T-cell (primary cell): ENCODE measurements at regions not wholly inside any gene's neighbourhood (a gene's known extent, or its start where the extent isn't known, plus 50 kb on each side); places are given as distances from the start of the nearest gene placed in this dataset.

Experiments
- ATAC-seq, 4 experiments: fragments of 200-7000 bp in 3 of 4; fragments of 150-1000 bp in 1 of 4; cut with Tn5 transposase; replicated peaks in 1 of 4; 1 replicate in 3 of 4; 2 replicates in 1 of 4; pipeline ENCODE4 v1.10.0; 2021; ENCODE audit warnings: moderate library complexity in 3 of 4, mild to moderate bottlenecking in 2 of 4, moderate number of reproducible peaks in 1 of 4
- CTCF ChIA-PET, 2 donors: fragments of 300-600 bp; sonication (Branson Sonifier 250); formaldehyde crosslinking; loops; one replicate each; lab custom pipeline; 2022; ENCODE audit warnings: antibody characterized with exemption in 2 of 2; lab: Charles Lee
- POLR2A ChIA-PET, 2 donors: fragments of 300-600 bp; sonication (Branson Sonifier 250); formaldehyde crosslinking; loops; one replicate each; lab custom pipeline; 2022; ENCODE audit warnings: antibody characterized with exemption in 2 of 2; lab: Charles Lee
- DNase-seq, 35 experiments: peaks; one replicate each; pipeline versions ENCODE4 v3.0.0 to v3.0.0-alpha.2; 2013 to 2023
- H3K27ac ChIP-seq: one replicate; pipeline ENCODE4 v1.5.1; 2013; ENCODE audit warnings: low read length
- H3K27me3 ChIP-seq, 2 experiments: replicated peaks in 1 of 2; 1 replicate in 1 of 2; 2 replicates in 1 of 2; pipeline versions ENCODE4 v1.6.1 to v1.7.0; 2013; ENCODE audit warnings: low read length in 1 of 2, mixed read lengths in 1 of 2; ENCODE audit not compliant: control insufficient read depth in 2 of 2, insufficient read depth in 2 of 2; ENCODE audit errors: extremely low read depth in 1 of 2
- H3K36me3 ChIP-seq, 2 donors: 1 replicate in 1 of 2; 2 replicates in 1 of 2; pipeline versions ENCODE4 v1.6.1 to v1.7.0; 2013; ENCODE audit warnings: low read length in 1 of 2; ENCODE audit not compliant: control insufficient read depth in 2 of 2, insufficient read depth in 1 of 2; ENCODE audit errors: extremely low read depth in 1 of 2
- H3K4me1 ChIP-seq, 2 experiments: 1 replicate in 1 of 2; 2 replicates in 1 of 2; pipeline versions ENCODE4 v1.6.1 to v1.7.0; 2013; ENCODE audit warnings: low read length in 2 of 2, mixed read lengths in 1 of 2; ENCODE audit not compliant: insufficient read depth in 2 of 2, control insufficient read depth in 1 of 2; ENCODE audit errors: extremely low read depth in 1 of 2
- H3K4me3 ChIP-seq, 2 donors: 1 replicate in 1 of 2; 2 replicates in 1 of 2; pipeline versions ENCODE4 v1.5.1 to v1.7.0; 2013; ENCODE audit warnings: mild to moderate bottlenecking in 2 of 2, low read length in 1 of 2, moderate library complexity in 1 of 2; ENCODE audit not compliant: control insufficient read depth in 1 of 2; ENCODE audit errors: extremely low read depth in 1 of 2
- H3K9me3 ChIP-seq: 2 replicates; pipeline ENCODE4 v1.7.0; 2013
- H3K27ac Mint-ChIP-seq, 2 donors: one replicate each; pipeline ENCODE4 v1.8.0; 2020 to 2021; ENCODE audit warnings: mild to moderate bottlenecking in 2 of 2, mixed read lengths in 2 of 2
- H3K27me3 Mint-ChIP-seq, 2 donors: one replicate each; pipeline ENCODE4 v1.8.0; 2021 to 2022; ENCODE audit warnings: mixed read lengths in 2 of 2
- H3K36me3 Mint-ChIP-seq: one replicate; pipeline ENCODE4 v1.8.0; 2021; ENCODE audit warnings: mixed read lengths
- H3K4me1 Mint-ChIP-seq, 3 donors: one replicate each; pipeline ENCODE4 v1.8.0; 2020 to 2022; ENCODE audit warnings: mixed read lengths in 3 of 3, mild to moderate bottlenecking in 1 of 3
- H3K4me3 Mint-ChIP-seq, 3 donors: one replicate each; pipeline ENCODE4 v1.8.0; 2020 to 2022; ENCODE audit warnings: mild to moderate bottlenecking in 3 of 3, mixed read lengths in 3 of 3, moderate library complexity in 3 of 3
- H3K9me3 Mint-ChIP-seq, 3 donors: one replicate each; pipeline ENCODE4 v1.8.0; 2020 to 2022; ENCODE audit warnings: mixed read lengths in 3 of 3
- WGBS: methylation state at CpG from one replicate; pipeline ENCODE4 v1.1.5; 2013; ENCODE audit warnings: missing lambda C conversion rate; ENCODE audit not compliant: insufficient coverage; 5-methylcytosine and 5-hydroxymethylcytosine counted together

DNA sequence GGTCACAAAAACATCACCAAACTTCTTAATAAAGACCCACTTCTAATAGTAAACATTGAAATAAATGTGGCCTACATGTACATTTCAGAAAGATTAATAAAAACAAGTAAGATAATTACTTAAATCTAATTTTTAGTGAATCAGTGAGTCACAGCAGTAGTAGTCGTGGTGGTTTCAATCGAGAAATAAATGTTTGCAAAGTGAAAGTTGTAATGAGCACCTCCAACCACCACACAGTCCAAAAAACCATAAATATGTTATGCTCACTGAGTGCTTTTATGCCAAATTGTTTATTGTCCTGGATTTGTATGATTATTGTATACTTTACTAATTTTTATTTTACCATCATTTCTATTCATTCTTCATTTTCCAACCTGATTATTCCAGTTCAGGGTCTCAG lies 61.8 kb upstream of the SPOPL start:
- no peaks in the 10 kb centered on the region for H3K36me3 Mint-ChIP-seq
- no peaks in the 10 kb centered on the region for H3K9me3 Mint-ChIP-seq
- Histone ChIP-seq H3K27ac (no peak overlapping the region), H3K4me1 (no peaks in the 10 kb centered on the region), H3K36me3 (no peaks in the 10 kb centered on the region), H3K9me3 (no peaks in the 10 kb centered on the region), H3K4me3 (no peak overlapping the region), H3K27me3 (no peaks in the 10 kb centered on the region)
- ChIA-PET POLR2A (no interaction called here), CTCF (no interaction called here)
- peaks cover 0 to 3% of the 10 kb centered on the region in 2 donors for H3K27me3 Mint-ChIP-seq
- no peak overlapping the region for H3K27ac Mint-ChIP-seq
- DNase-seq (no peak), ATAC-seq (no peak)
- H3K4me1 Mint-ChIP-seq, result no peaks in the 10 kb centered on the region
- no CpG with 5 or more reads among the region's 2 CpGs for WGBS
- no peak overlapping the region for H3K4me3 Mint-ChIP-seq

GRCh38 chr2:138440759-138441158 lies 60.8 kb upstream of the SPOPL start:
- ATAC-seq (no peak), DNase-seq (no peak)
- Histone ChIP-seq H3K9me3 (no peaks in the 10 kb centered on the region), H3K27ac (no peak overlapping the region), H3K27me3 (no peaks in the 10 kb centered on the region), H3K4me1 (no peaks in the 10 kb centered on the region), H3K4me3 (no peak overlapping the region), H3K36me3 (no peaks in the 10 kb centered on the region)
- no peaks in the 10 kb centered on the region for H3K4me1 Mint-ChIP-seq
- H3K27ac Mint-ChIP-seq, result no peak overlapping the region
- WGBS, result 80% methylated on average over 1 of the region's 1 CpG
- CTCF ChIA-PET, result no interaction called here
- no peaks in the 10 kb centered on the region for H3K9me3 Mint-ChIP-seq
- peaks cover 0 to 3% of the 10 kb centered on the region in 2 donors for H3K27me3 Mint-ChIP-seq
- POLR2A ChIA-PET, result no interaction called here
- no peaks in the 10 kb centered on the region for H3K36me3 Mint-ChIP-seq
- no peak overlapping the region for H3K4me3 Mint-ChIP-seq

DNA sequence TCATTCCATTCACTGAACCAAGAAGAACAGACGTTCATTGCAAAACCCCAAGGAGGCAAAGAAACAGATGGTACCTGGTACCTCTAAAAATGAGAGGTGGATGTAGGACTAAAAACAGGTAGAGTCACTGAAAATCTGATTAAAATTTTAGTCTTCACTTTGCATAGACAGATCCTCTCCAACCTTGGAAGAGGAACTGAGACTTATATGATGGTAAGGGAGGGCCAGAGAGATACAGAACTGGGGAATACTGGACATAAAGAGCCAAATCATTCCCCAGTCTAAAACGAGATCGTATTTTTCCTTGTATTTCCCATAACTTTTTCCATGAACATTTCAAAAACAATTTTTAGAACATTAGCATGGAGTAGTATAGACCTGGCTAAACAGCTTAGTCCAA lies 59.7 kb upstream of the SPOPL start:
- H3K36me3 Mint-ChIP-seq, result no peaks in the 10 kb centered on the region
- no peak overlapping the region for H3K4me3 Mint-ChIP-seq
- CTCF ChIA-PET, result no interaction called here
- H3K27ac ChIP-seq, result no peak overlapping the region
- POLR2A ChIA-PET, result no interaction called here
- no peaks in the 10 kb centered on the region for H3K27me3 ChIP-seq
- H3K4me1 Mint-ChIP-seq, result no peaks in the 10 kb centered on the region
- DNase-seq, result no peak
- ATAC-seq, result no peak
- H3K27me3 Mint-ChIP-seq, result peaks cover 0 to 3% of the 10 kb centered on the region in 2 donors
- H3K4me3 ChIP-seq, result no peak overlapping the region
- no peaks in the 10 kb centered on the region for H3K9me3 Mint-ChIP-seq
- no peaks in the 10 kb centered on the region for H3K36me3 ChIP-seq
- no CpG with 5 or more reads among the region's 3 CpGs for WGBS
- no peaks in the 10 kb centered on the region for H3K4me1 ChIP-seq
- H3K9me3 ChIP-seq, result no peaks in the 10 kb centered on the region
- H3K27ac Mint-ChIP-seq, result no peak overlapping the region

DNA sequence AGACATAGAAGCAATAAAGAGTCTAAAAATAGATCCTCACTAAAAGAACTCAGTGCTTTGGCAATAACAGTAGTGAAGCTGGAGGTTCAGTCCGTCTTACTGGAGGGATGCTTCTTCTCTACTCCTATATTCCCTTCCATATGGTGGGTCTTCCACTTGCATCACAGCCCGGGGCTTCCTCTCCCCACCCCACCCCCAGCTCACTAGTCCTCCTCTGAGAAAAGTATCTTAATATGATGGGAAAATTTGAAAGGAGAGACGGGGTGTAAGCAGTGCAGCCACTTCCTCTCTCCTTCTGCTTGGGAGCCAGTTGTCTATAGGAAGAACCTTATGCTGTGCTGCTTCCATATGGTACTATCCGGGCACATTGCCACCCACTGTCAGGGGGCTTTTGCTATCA lies 57.2 kb upstream of the SPOPL start:
- Mint-ChIP-seq H3K27me3 (peaks cover 0 to 7% of the 10 kb centered on the region in 2 donors), H3K4me1 (no peaks in the 10 kb centered on the region), H3K27ac (no peak overlapping the region), H3K36me3 (no peaks in the 10 kb centered on the region), H3K4me3 (no peak overlapping the region), H3K9me3 (no peaks in the 10 kb centered on the region)
- ATAC-seq (no peak), DNase-seq (no peak)
- H3K4me1 ChIP-seq, result no peaks in the 10 kb centered on the region
- WGBS, result no CpG with 5 or more reads among the region's 4 CpGs
- H3K9me3 ChIP-seq, result no peaks in the 10 kb centered on the region
- POLR2A ChIA-PET, result no interaction called here
- H3K27me3 ChIP-seq, result no peaks in the 10 kb centered on the region
- no peaks in the 10 kb centered on the region for H3K36me3 ChIP-seq
- H3K27ac ChIP-seq, result no peak overlapping the region
- no peak overlapping the region for H3K4me3 ChIP-seq
- CTCF ChIA-PET, result no interaction called here

DNA sequence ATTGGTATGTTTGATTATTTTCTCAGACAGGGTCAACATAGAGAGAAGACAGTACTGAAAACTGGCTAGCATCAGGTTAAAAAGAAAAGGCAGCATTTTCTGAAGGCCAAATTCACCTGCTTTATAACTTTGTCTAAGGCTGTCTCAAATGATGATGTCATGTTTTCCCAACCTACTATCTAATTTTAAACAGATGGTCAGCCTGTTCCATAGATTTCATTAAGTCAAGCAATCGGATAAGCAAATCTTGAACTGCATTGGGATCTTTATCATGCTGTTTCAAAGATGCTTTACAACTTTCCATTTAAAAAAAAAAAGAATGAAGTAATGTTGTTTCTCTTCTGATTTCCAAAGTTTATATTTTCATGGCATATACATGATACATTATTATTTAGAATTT lies 56.3 kb upstream of the SPOPL start:
- Histone ChIP-seq H3K27me3 (no peaks in the 10 kb centered on the region), H3K36me3 (no peaks in the 10 kb centered on the region), H3K9me3 (no peaks in the 10 kb centered on the region), H3K4me1 (no peaks in the 10 kb centered on the region), H3K4me3 (no peak overlapping the region), H3K27ac (no peak overlapping the region)
- no peaks in the 10 kb centered on the region for H3K36me3 Mint-ChIP-seq
- no CpG with 5 or more reads among the region's 1 CpG for WGBS
- peaks cover 0 to 7% of the 10 kb centered on the region in 2 donors for H3K27me3 Mint-ChIP-seq
- no peak overlapping the region for H3K27ac Mint-ChIP-seq
- no peak for ATAC-seq
- no peak overlapping the region for H3K4me3 Mint-ChIP-seq
- DNase-seq, result no peak
- H3K9me3 Mint-ChIP-seq, result no peaks in the 10 kb centered on the region
- CTCF ChIA-PET, result interaction anchor here in 1 of 2 donors (0.6 kb wide), 1 partner anchor 90 kb away, joined by 4 read pairs; no protein-coding TSS in a partner anchor
- POLR2A ChIA-PET, result no interaction called here
- H3K4me1 Mint-ChIP-seq, result no peaks in the 10 kb centered on the region

GRCh38 chr2:138446043-138446442 lies 55.5 kb upstream of the SPOPL start:
- WGBS, result no CpG with 5 or more reads among the region's 5 CpGs
- ATAC-seq, result no peak
- POLR2A ChIA-PET, result interaction anchor here in 1 of 2 donors (0.7 kb wide), 1 partner anchor 116 kb away, joined by 3 read pairs; no protein-coding TSS in a partner anchor

More at GRCh38 chr2:138446043-138446442, 55.5 kb upstream of the SPOPL start:
- H3K27ac Mint-ChIP-seq, result no peak overlapping the region
- no peaks in the 10 kb centered on the region for H3K4me1 ChIP-seq
- H3K9me3 ChIP-seq, result no peaks in the 10 kb centered on the region
- no peaks in the 10 kb centered on the region for H3K4me1 Mint-ChIP-seq
- no peaks in the 10 kb centered on the region for H3K36me3 Mint-ChIP-seq
- no peak overlapping the region for H3K4me3 Mint-ChIP-seq
- CTCF ChIA-PET, result no interaction called here
- H3K9me3 Mint-ChIP-seq, result no peaks in the 10 kb centered on the region
- H3K27me3 ChIP-seq, result no peaks in the 10 kb centered on the region
- H3K27ac ChIP-seq, result no peak overlapping the region
- peaks cover 0 to 4% of the 10 kb centered on the region in 2 donors for H3K27me3 Mint-ChIP-seq
- no peak overlapping the region for H3K4me3 ChIP-seq
- no peak for DNase-seq
- H3K36me3 ChIP-seq, result no peaks in the 10 kb centered on the region
